ENCODE measurements at regions not wholly inside any gene's neighbourhood (a gene's known extent, or its start where the extent isn't known, plus 50 kb on each side); places are given as distances from the start of the nearest gene placed in this dataset.

DNA sequence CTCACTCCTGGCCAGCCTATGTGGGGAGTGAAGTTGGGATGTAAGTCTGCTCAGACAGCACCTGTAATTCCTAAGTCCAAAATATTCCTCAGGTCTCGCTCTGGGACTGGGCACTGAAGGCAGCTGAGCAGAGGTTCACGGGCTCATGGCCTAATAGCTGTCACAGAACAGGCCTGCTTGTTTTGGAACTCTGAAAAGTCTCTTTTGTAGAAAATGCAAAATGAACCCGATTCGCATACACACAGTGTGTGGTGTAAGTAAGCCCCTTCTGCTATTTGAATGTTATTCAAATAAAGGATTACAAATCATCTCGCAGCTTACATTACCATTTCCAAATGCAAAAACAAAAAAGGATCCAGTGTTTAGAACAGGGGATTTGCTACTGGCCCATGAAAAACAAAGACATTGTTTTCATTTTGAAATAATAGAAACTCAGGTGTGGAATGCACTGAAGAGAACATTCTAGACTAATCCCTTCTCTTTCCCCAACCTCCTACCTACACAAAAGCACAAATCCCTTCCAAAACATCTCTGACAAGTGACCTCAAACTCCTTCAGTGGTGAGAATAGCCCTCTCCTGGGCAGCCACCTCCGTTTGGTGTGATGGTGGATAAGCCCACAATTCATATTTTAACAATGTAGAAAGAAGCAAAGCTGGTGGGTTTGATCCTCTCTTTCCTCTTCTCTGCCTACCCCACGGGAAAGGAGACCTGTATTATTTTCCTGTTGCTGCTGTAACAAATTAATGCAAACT, 118.3 kb upstream of the NCK2 start:
- TF ChIP-seq, protein P1, sequence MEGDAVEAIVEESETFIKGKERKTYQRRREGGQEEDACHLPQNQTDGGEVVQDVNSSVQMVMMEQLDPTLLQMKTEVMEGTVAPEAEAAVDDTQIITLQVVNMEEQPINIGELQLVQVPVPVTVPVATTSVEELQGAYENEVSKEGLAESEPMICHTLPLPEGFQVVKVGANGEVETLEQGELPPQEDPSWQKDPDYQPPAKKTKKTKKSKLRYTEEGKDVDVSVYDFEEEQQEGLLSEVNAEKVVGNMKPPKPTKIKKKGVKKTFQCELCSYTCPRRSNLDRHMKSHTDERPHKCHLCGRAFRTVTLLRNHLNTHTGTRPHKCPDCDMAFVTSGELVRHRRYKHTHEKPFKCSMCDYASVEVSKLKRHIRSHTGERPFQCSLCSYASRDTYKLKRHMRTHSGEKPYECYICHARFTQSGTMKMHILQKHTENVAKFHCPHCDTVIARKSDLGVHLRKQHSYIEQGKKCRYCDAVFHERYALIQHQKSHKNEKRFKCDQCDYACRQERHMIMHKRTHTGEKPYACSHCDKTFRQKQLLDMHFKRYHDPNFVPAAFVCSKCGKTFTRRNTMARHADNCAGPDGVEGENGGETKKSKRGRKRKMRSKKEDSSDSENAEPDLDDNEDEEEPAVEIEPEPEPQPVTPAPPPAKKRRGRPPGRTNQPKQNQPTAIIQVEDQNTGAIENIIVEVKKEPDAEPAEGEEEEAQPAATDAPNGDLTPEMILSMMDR (IDR thresholded peaks at IDR 0.05; ENCODE audit: low read depth, low read length, missing control alignments) = no peak
- no peak for DNase-seq (ENCODE audit: low read depth)

DNA sequence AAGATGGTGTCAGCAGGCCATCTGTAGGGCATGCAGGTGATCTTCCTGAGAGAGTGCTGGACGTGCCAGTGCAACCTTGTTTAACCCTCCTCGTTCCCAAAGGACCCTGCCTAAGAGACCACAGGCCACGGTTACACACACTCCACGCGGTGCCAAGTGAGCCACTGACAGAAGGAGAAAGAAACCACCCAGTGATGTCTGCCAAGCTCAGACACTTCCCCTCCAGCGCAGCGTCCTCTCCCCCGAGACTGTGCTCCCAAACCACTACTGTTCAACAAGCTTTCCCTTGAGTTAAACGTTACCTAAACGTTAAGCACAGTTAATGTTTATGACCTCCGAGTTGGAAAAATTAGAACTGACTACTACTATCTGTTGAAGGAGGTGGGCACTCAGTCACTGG, 119.1 kb upstream of the NCK2 start:
- no peak overlapping the region for H3K4me3 ChIP-seq (ENCODE audit: low read depth, low read length)
- TF ChIP-seq, protein P1 (IDR thresholded peaks at IDR 0.05; ENCODE audit: low read depth, low read length, missing control alignments) = no peak
- no peak for DNase-seq (ENCODE audit: low read depth)

More for the DNA sequence above, 118.3 kb upstream of the NCK2 start:
- H3K4me3 ChIP-seq (ENCODE audit: low read depth, low read length) = no peak overlapping the region

DNA sequence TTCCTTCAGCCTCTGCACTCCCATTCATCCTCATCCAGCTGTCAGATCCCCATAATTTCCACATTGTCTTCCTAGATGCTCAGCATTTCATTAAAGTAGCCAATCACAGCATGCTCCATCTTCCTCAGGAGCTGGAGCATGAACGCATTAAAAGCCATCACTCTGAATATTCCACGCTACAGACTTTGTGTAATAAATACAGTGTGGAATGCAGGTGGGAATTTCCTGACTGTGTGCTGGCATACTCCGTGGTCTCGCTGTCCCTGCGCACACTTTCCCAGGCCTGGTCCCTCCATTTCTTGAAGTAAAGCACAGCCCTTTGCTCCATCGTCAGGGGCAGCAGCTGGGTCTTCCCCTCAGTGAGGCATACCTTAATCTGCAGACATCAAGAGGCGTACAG, 123.7 kb upstream of the NCK2 start:
- no peak for DNase-seq (ENCODE audit: low read depth)
- no peak overlapping the region for H3K4me3 ChIP-seq (ENCODE audit: low read depth, low read length)
- TF ChIP-seq, protein P1 (IDR thresholded peaks at IDR 0.05; ENCODE audit: low read depth, low read length, missing control alignments) = no peak

DNA sequence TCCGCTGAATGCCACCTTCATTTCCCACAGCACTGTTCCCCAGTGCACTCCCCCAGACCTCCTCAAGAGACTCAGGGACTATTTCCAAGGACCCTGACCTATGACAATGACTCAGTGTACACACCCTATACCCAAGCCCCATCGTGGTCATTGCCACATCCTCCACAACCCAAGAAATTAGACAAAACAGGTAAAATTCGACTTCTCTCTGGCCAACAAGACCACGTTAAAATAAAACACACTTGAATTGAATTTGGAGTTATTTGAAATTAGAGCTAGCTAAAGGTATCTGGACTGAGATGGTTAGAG, 126.4 kb upstream of the NCK2 start:
- DNase-seq (ENCODE audit: low read depth) = no peak
- H3K4me3 ChIP-seq (ENCODE audit: low read depth, low read length) = no peak overlapping the region
- TF ChIP-seq, protein P1 (IDR thresholded peaks at IDR 0.05; ENCODE audit: low read depth, low read length, missing control alignments) = no peak

DNA sequence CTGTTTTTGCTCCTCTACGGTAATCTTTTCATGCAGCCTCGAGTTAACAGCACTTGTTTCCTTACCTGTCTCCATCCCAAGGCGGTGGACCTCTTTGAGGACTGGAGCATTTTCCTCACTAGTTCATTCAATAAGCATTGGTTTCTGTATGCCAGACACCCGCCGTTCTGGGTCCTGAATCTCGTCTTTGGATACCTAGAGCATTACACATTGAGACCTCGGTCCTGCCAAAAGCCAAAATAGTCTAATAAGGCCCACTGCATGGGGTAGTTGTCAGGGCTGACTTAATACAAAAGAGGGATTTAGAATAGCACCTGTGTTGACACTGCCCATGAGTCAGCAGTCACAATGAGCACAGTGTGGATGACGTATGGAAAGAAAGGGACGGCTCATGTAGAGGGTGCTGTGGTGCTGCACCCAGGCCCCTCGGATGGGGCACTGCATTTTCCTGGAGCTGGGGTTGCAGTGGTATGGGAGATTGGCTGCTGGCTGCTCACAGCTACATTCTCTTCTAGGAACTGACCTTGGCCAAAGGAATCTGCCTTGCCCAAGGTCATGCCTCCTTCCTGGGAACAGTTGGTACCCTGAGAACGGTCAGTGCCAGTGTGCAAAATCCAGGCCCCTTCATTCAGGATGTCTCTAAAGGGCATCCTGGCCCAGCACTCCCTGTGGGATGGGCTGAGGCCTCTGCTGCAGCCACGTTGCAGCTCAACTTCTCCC, 126.9 kb upstream of the NCK2 start:
- TF ChIP-seq, protein P1 (IDR thresholded peaks at IDR 0.05; ENCODE audit: low read depth, low read length, missing control alignments) = no peak
- DNase-seq (ENCODE audit: low read depth) = no peak
- no peak overlapping the region for H3K4me3 ChIP-seq (ENCODE audit: low read depth, low read length)

DNA sequence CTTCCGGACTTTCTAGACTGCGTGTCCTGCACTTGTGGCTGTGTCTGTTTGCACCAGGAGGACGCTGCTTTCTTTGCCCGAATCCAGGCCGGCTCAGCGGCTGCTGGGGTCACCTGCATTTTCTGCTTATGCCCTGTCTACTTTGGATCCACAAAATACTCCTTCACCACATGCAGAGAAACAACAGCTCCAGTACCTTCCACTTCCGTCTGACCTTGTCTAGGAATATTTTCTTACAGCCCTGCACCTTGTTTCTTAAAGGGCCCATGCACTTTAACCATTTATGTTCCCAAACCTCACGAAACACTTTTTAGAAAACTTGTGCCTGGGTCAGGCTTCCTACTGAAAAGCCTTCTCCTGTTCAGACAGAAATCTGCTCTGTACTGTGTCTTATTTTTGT, 129.4 kb upstream of the NCK2 start:
- TF ChIP-seq, protein P1 (IDR thresholded peaks at IDR 0.05; ENCODE audit: low read depth, low read length, missing control alignments) = no peak
- DNase-seq (ENCODE audit: low read depth) = no peak
- H3K4me3 ChIP-seq (ENCODE audit: low read depth, low read length) = no peak overlapping the region
